H1 (cell line): ENCODE measurements at regions not wholly inside any gene's neighbourhood (a gene's known extent, or its start where the extent isn't known, plus 50 kb on each side); places are given as distances from the start of the nearest gene placed in this dataset.
"Not testable (repeated sequence)": the region's sequence is repeated elsewhere in the genome, so short reads cannot be mapped to it uniquely, and the experiment has no call there.

Source experiments
- CTCF ChIA-PET: fragments of 300-600 bp; sonication (Branson Sonifier 250); formaldehyde crosslinking; loops from one replicate; lab custom pipeline; 2021; ENCODE audit not compliant: partially characterized antibody; lab: Charles Lee
- POLR2A ChIA-PET: fragments of 300-600 bp; sonication (Branson Sonifier 250); formaldehyde crosslinking; loops from one replicate; lab custom pipeline; 2021; ENCODE audit warnings: inconsistent platforms; ENCODE audit not compliant: partially characterized antibody; lab: Charles Lee
- DNase-seq, 2 experiments: peaks; one replicate each; pipeline versions ENCODE4 v3.0.0 to v3.0.0-alpha.2; 2010 to 2022; ENCODE audit warnings: low spot score in 2 of 2, low read depth in 1 of 2, mixed read lengths in 1 of 2
- FAIRE-seq: peaks from 2 replicates; lab custom pipeline; 2011; peaks lifted over from hg19 to GRCh38; lab: Jason Lieb, UNC
- H2AFZ ChIP-seq: 2 replicates; pipeline ENCODE4 v1.8.1; 2012; ENCODE audit warnings: low read length, inconsistent platforms
- H2AK5ac ChIP-seq: 2 replicates; pipeline ENCODE4 v1.6.1; 2013; ENCODE audit warnings: low read depth, low read length
- H2BK120ac ChIP-seq: replicated peaks from 2 replicates; pipeline ENCODE3; 2013; ENCODE audit warnings: low read depth, low read length, inconsistent platforms
- H2BK12ac ChIP-seq: 2 replicates; pipeline ENCODE4 v1.6.1; 2013; ENCODE audit warnings: low read depth, low read length
- H2BK15ac ChIP-seq: 2 replicates; pipeline ENCODE4 v1.6.1; 2013; ENCODE audit warnings: low read length
- H2BK20ac ChIP-seq: 2 replicates; pipeline ENCODE4 v1.6.1; 2013; ENCODE audit warnings: low read length
- H2BK5ac ChIP-seq: 2 replicates; pipeline ENCODE4 v1.6.1; 2013; ENCODE audit warnings: low read depth, low read length
- H3K14ac ChIP-seq: 2 replicates; pipeline ENCODE4 v1.6.1; 2013; ENCODE audit warnings: inconsistent platforms; ENCODE audit not compliant: insufficient read length
- H3K18ac ChIP-seq: 2 replicates; pipeline ENCODE4 v1.6.1; 2013; ENCODE audit warnings: low read length; ENCODE audit errors: extremely low read depth
- H3K23ac ChIP-seq: 2 replicates; pipeline ENCODE4 v1.6.1; 2013; ENCODE audit warnings: inconsistent platforms; ENCODE audit not compliant: insufficient read length
- H3K23me2 ChIP-seq: 2 replicates; pipeline ENCODE4 v1.6.1; 2013; ENCODE audit warnings: low read depth, low read length
- H3K27ac ChIP-seq: 2 replicates; pipeline ENCODE4 v1.6.1; 2011; ENCODE audit warnings: low read depth, low read length, inconsistent platforms
- H3K27me3 ChIP-seq, 4 experiments: replicated peaks in 1 of 4; 1 replicate in 1 of 4; 2 replicates in 3 of 4; pipeline versions ENCODE4 v1.6.1 to v1.8.1; 2011 to 2013; ENCODE audit warnings: low read length in 3 of 4, mild to moderate bottlenecking in 3 of 4, inconsistent platforms in 2 of 4, mixed read lengths in 2 of 4, moderate library complexity in 1 of 4; ENCODE audit not compliant: control insufficient read depth in 3 of 4, insufficient read depth in 3 of 4; ENCODE audit errors: extremely low read depth in 1 of 4
- H3K36me3 ChIP-seq, 4 experiments: 2 replicates each; pipeline versions ENCODE4 v1.6.1 to v1.8.1; 2011 to 2013; ENCODE audit warnings: mild to moderate bottlenecking in 4 of 4, low read length in 3 of 4, moderate library complexity in 2 of 4, control low read depth in 1 of 4, inconsistent platforms in 1 of 4; ENCODE audit not compliant: insufficient read depth in 4 of 4, control insufficient read depth in 2 of 4
- H3K4ac ChIP-seq: replicated peaks from 2 replicates; pipeline ENCODE3; 2013; ENCODE audit warnings: low read length, low read depth, mixed read lengths, inconsistent platforms; ENCODE audit not compliant: insufficient read length
- H3K4me1 ChIP-seq, 4 experiments: replicated peaks in 1 of 4; 1 replicate in 1 of 4; 2 replicates in 3 of 4; pipeline versions ENCODE4 v1.6.1 to v1.8.1; 2011 to 2013; ENCODE audit warnings: low read length in 3 of 4, inconsistent platforms in 2 of 4, mixed read lengths in 1 of 4; ENCODE audit not compliant: insufficient read depth in 4 of 4, control insufficient read depth in 3 of 4
- H3K4me2 ChIP-seq, 2 experiments: 2 replicates each; pipeline versions ENCODE4 v1.6.1 to v1.8.1; 2011 to 2013; ENCODE audit warnings: low read depth in 2 of 2, low read length in 2 of 2, control low read depth in 1 of 2, inconsistent platforms in 1 of 2, mild to moderate bottlenecking in 1 of 2; ENCODE audit not compliant: insufficient read depth in 1 of 2
- H3K4me3 ChIP-seq, 4 experiments: fragments of 200-600, 300-600 bp in 1 of 4; sonication (generic), shearing (Covaris generic), sonication (Bioruptor Twin) in 1 of 4; 2 replicates each; pipeline versions ENCODE4 v1.5.1 to v1.8.1; 2011 to 2016; ENCODE audit warnings: low read length in 4 of 4, low read depth in 3 of 4, control low read depth in 2 of 4, inconsistent platforms in 2 of 4, mild to moderate bottlenecking in 2 of 4, mixed read lengths in 1 of 4, moderate library complexity in 1 of 4; ENCODE audit not compliant: insufficient read depth in 2 of 4; ENCODE audit errors: extremely low read depth in 1 of 4
- H3K56ac ChIP-seq: replicated peaks from 2 replicates; pipeline ENCODE3; 2013; ENCODE audit warnings: low read depth, mild to moderate bottlenecking, mixed read lengths, low read length, inconsistent platforms; ENCODE audit not compliant: insufficient read length
- H3K79me1 ChIP-seq: 2 replicates; pipeline ENCODE4 v1.6.1; 2013; ENCODE audit warnings: low read depth, low read length, control low read depth
- H3K79me2 ChIP-seq, 2 experiments: 2 replicates each; pipeline versions ENCODE4 v1.6.1 to v1.8.1; 2012 to 2013; ENCODE audit warnings: low read length in 2 of 2, mild to moderate bottlenecking in 2 of 2, inconsistent platforms in 1 of 2; ENCODE audit not compliant: insufficient read depth in 2 of 2, control insufficient read depth in 1 of 2
- H3K9ac ChIP-seq, 4 experiments: replicated peaks in 1 of 4; 1 replicate in 1 of 4; 2 replicates in 3 of 4; pipeline versions ENCODE4 v1.6.1 to v1.8.1; 2011 to 2013; ENCODE audit warnings: low read depth in 3 of 4, low read length in 3 of 4, control low read depth in 2 of 4, mild to moderate bottlenecking in 2 of 4, moderate library complexity in 2 of 4, inconsistent platforms in 1 of 4; ENCODE audit errors: extremely low read depth in 1 of 4
- H3K9me3 ChIP-seq, 2 experiments: 2 replicates each; pipeline versions ENCODE4 v1.6.1 to v1.8.1; 2012 to 2013; ENCODE audit warnings: mild to moderate bottlenecking in 2 of 2, moderate library complexity in 2 of 2, control low read depth in 1 of 2, inconsistent platforms in 1 of 2, low read depth in 1 of 2, low read length in 1 of 2, mixed read lengths in 1 of 2; ENCODE audit not compliant: insufficient read depth in 2 of 2
- H4K20me1 ChIP-seq, 2 experiments: replicated peaks in 1 of 2; 2 replicates each; pipeline versions ENCODE3 to v1.8.1; 2011 to 2013; ENCODE audit warnings: inconsistent platforms in 2 of 2, low read length in 2 of 2, mild to moderate bottlenecking in 1 of 2; ENCODE audit not compliant: insufficient read depth in 2 of 2, control insufficient read depth in 1 of 2
- H4K5ac ChIP-seq: 2 replicates; pipeline ENCODE4 v1.6.1; 2013; ENCODE audit warnings: low read length, low read depth, mixed read lengths, inconsistent platforms; ENCODE audit not compliant: insufficient read length
- H4K8ac ChIP-seq: 2 replicates; pipeline ENCODE4 v1.8.0; 2013; ENCODE audit warnings: mild to moderate bottlenecking, moderate library complexity, low read length, inconsistent platforms; ENCODE audit not compliant: insufficient read depth; ENCODE audit errors: extremely low read depth
- H4K91ac ChIP-seq: replicated peaks from 2 replicates; pipeline ENCODE3; 2013; ENCODE audit warnings: low read length, mixed read lengths, inconsistent platforms; ENCODE audit not compliant: insufficient read length
- WGBS, 2 experiments: shearing (Covaris generic) in 1 of 2; methylation state at CpG; one replicate each; pipeline versions ENCODE4 v1.1.6 to v1.1.7; 2013 to 2015; ENCODE audit warnings: low lambda C conversion rate in 2 of 2, mixed read lengths in 2 of 2, inconsistent platforms in 1 of 2, low coverage in 1 of 2, missing lambda C conversion rate in 1 of 2; ENCODE audit not compliant: insufficient replicate concordance in 2 of 2, insufficient coverage in 1 of 2, insufficient read length in 1 of 2; ENCODE audit errors: extremely low coverage in 1 of 2, missing lambda C conversion rate in 1 of 2; 5-methylcytosine and 5-hydroxymethylcytosine counted together

DNA sequence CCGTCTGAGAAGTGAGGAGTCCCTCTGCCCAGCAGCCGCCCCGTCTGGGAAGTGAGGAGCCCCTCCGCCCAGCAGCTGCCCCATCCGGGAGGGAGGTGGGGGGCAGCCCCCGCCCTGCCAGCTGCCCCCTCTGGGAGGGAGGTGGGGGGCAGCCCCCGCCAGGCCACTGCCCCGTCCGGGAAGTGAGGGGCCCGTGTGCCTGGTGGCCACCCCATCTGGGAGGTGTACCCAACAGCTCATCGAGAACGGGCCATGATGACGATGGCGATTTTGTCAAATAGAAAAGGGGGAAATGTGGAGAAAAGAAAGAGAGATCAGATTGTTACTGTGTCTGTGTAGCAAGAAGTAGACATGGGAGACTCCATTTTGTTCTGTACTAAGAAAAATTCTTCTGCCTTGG lies 208.8 kb downstream of the KDM5D start:
- POLR2A ChIA-PET, H2BK120ac ChIP-seq, H3K27ac ChIP-seq, H4K5ac ChIP-seq, H3K79me1 ChIP-seq, CTCF ChIA-PET, H3K9ac ChIP-seq, H4K8ac ChIP-seq, H2BK15ac ChIP-seq, H2BK5ac ChIP-seq, H3K36me3 ChIP-seq, FAIRE-seq, H3K4ac ChIP-seq, H4K20me1 ChIP-seq, H3K4me2 ChIP-seq, H2BK12ac ChIP-seq, H3K23me2 ChIP-seq, H3K56ac ChIP-seq, DNase-seq, H2AFZ ChIP-seq, H3K4me3 ChIP-seq, H3K18ac ChIP-seq, H3K9me3 ChIP-seq, H2BK20ac ChIP-seq, H3K4me1 ChIP-seq, H2AK5ac ChIP-seq, H3K23ac ChIP-seq, H3K27me3 ChIP-seq, H3K14ac ChIP-seq, H4K91ac ChIP-seq, H3K79me2 ChIP-seq: not testable (repeated sequence)
- no CpG with 5 or more reads among the region's 14 CpGs for WGBS, 2 experiments
